CD14-positive monocyte (primary cell): ENCODE measurements at regions not wholly inside any gene's neighbourhood (a gene's known extent, or its start where the extent isn't known, plus 50 kb on each side); places are given as distances from the start of the nearest gene placed in this dataset.

Experiments
- DNase-seq, 3 donors: peaks; one replicate each; pipeline ENCODE4 v3.0.0-alpha.2; 2011 to 2022
- H2AFZ ChIP-seq: 2 replicates; pipeline ENCODE4 v1.6.0; 2012; ENCODE audit warnings: mild to moderate bottlenecking, low read depth, low read length, inconsistent platforms; ENCODE audit not compliant: insufficient read depth, poor library complexity, severe bottlenecking
- H3K27ac ChIP-seq, 2 donors: 1 replicate in 1 of 2; 2 replicates in 1 of 2; pipeline ENCODE4 v1.5.1; 2012 to 2013; ENCODE audit warnings: low read length in 2 of 2, control low read depth in 1 of 2, inconsistent platforms in 1 of 2, low read depth in 1 of 2, mild to moderate bottlenecking in 1 of 2
- H3K27me3 ChIP-seq, 2 donors: one replicate each; pipeline versions ENCODE4 v1.6.0 to v1.6.1; 2011 to 2013; ENCODE audit warnings: low read length in 2 of 2; ENCODE audit not compliant: control insufficient read depth in 2 of 2, insufficient read depth in 2 of 2
- H3K36me3 ChIP-seq, 2 donors: replicated peaks in 1 of 2; 1 replicate in 1 of 2; 2 replicates in 1 of 2; pipeline versions ENCODE4 v1.5.1 to v1.6.1; 2012 to 2013; ENCODE audit warnings: low read length in 2 of 2, control low read depth in 1 of 2, inconsistent platforms in 1 of 2, mild to moderate bottlenecking in 1 of 2; ENCODE audit not compliant: insufficient read depth in 2 of 2, control insufficient read depth in 1 of 2
- H3K4me1 ChIP-seq, 2 donors: 1 replicate in 1 of 2; 2 replicates in 1 of 2; pipeline versions ENCODE4 v1.5.1 to v1.6.1; 2012 to 2013; ENCODE audit warnings: low read length in 2 of 2, control low read depth in 1 of 2, inconsistent platforms in 1 of 2, mild to moderate bottlenecking in 1 of 2, moderate library complexity in 1 of 2; ENCODE audit not compliant: insufficient read depth in 2 of 2, control insufficient read depth in 1 of 2
- H3K4me2 ChIP-seq: replicated peaks from 2 replicates; pipeline ENCODE3; 2012; ENCODE audit warnings: low read length, moderate library complexity, mild to moderate bottlenecking; ENCODE audit not compliant: poor library complexity, severe bottlenecking; ENCODE audit errors: extremely low read depth
- H3K4me3 ChIP-seq, 3 experiments: fragments of 200-600 bp in 1 of 3; sonication (generic) in 1 of 3; replicated peaks in 1 of 3; 1 replicate in 2 of 3; 2 replicates in 1 of 3; pipeline ENCODE4 v1.5.1; 2011 to 2013; ENCODE audit warnings: low read length in 3 of 3, mild to moderate bottlenecking in 3 of 3, control low read depth in 2 of 3, low read depth in 2 of 3, inconsistent platforms in 1 of 3, moderate library complexity in 1 of 3
- H3K79me2 ChIP-seq: 2 replicates; pipeline ENCODE4 v1.6.0; 2012; ENCODE audit warnings: mild to moderate bottlenecking, control low read depth, inconsistent platforms, low read length, moderate library complexity; ENCODE audit not compliant: insufficient read depth
- H3K9ac ChIP-seq: 2 replicates; pipeline ENCODE4 v1.6.0; 2017; ENCODE audit warnings: low read length, mild to moderate bottlenecking; ENCODE audit not compliant: insufficient read depth, poor library complexity, severe bottlenecking
- H3K9me3 ChIP-seq, 2 donors: replicated peaks in 1 of 2; 1 replicate in 1 of 2; 2 replicates in 1 of 2; pipeline versions ENCODE4 v1.5.1 to v1.6.1; 2012 to 2013; ENCODE audit warnings: low read length in 2 of 2, control low read depth in 1 of 2; ENCODE audit not compliant: control insufficient read depth in 1 of 2, insufficient read depth in 1 of 2
- H4K20me1 ChIP-seq: 2 replicates; pipeline ENCODE4 v1.6.0; 2012; ENCODE audit warnings: mild to moderate bottlenecking, low read length, control low read depth, moderate library complexity; ENCODE audit not compliant: insufficient read depth
- H3K27ac Mint-ChIP-seq, 7 donors: one replicate each; pipeline ENCODE4 v1.8.0; 2020; ENCODE audit warnings: mild to moderate bottlenecking in 7 of 7, mixed read lengths in 7 of 7, moderate library complexity in 6 of 7, inconsistent platforms in 2 of 7
- H3K27me3 Mint-ChIP-seq, 3 donors: one replicate each; pipeline ENCODE4 v1.8.0; 2021 to 2022; ENCODE audit warnings: low read depth in 3 of 3, mild to moderate bottlenecking in 3 of 3, mixed read lengths in 3 of 3, moderate library complexity in 3 of 3, inconsistent platforms in 1 of 3
- H3K36me3 Mint-ChIP-seq, 2 donors: one replicate each; pipeline ENCODE4 v1.8.0; 2020; ENCODE audit warnings: mixed read lengths in 2 of 2, inconsistent platforms in 1 of 2, mild to moderate bottlenecking in 1 of 2
- H3K4me1 Mint-ChIP-seq: one replicate; pipeline ENCODE4 v1.8.0; 2020; ENCODE audit warnings: mild to moderate bottlenecking, mixed read lengths
- H3K4me3 Mint-ChIP-seq, 2 donors: one replicate each; pipeline ENCODE4 v1.8.0; 2020; ENCODE audit warnings: mild to moderate bottlenecking in 2 of 2, mixed read lengths in 2 of 2, moderate library complexity in 1 of 2
- H3K9me3 Mint-ChIP-seq, 7 donors: one replicate each; pipeline ENCODE4 v1.8.0; 2020 to 2022; ENCODE audit warnings: mixed read lengths in 7 of 7, mild to moderate bottlenecking in 6 of 7, moderate library complexity in 6 of 7, inconsistent platforms in 2 of 7
- WGBS: methylation state at CpG from one replicate; pipeline ENCODE4 v1.1.5; 2013; ENCODE audit warnings: missing lambda C conversion rate; ENCODE audit not compliant: insufficient coverage; 5-methylcytosine and 5-hydroxymethylcytosine counted together
- intact Hi-C, 2 donors: fragments of 100-400 bp; cut with micrococcal nuclease; formaldehyde crosslinking; loops; one replicate each; pipeline versions ENCODE4 v1.15.0 to v1.15.1; 2023
- TF ChIP-seq, protein P1 (sequence below): fragments of 200-600 bp; IDR thresholded peaks from one replicate; pipeline ENCODE4 v1.8.0; 2022; ENCODE audit warnings: antibody characterized with exemption, mild to moderate bottlenecking

DNA sequence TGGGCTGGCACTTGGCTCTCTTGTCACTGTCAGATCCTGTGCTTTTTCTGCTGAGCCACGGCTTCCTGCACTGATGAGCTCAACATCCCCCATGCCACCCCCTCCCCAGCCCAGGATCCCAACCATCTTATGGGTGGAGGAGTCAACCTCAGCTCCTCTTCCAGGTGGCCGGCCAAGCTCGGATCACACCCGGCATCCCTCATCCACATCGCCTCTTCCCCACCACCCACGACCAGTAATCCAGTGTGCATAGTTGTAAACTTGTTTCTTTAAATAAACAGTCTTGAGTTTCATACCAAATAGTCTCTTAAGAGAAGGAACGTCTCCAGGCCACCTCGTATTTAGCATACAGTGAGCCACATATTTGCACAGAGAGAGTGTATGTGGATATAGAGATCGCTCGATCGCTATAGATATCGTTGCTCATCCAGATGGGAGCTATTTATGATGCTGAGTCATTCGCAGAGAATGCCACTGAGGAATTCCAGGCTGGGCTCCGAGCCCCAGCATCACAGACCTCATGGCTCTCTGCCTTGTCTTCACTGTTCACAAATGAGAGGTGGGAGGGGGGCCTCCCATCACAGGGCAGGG is 61.8 kb upstream of the CPLX2 start:
- Histone ChIP-seq H2AFZ (no peak overlapping the region), H3K27ac (no peak overlapping the region), H4K20me1 (no peaks in the 10 kb centered on the region), H3K79me2 (no peaks in the 10 kb centered on the region), H3K9me3 (no peaks in the 10 kb centered on the region), H3K27me3 (no peaks in the 10 kb centered on the region), H3K9ac (no peak overlapping the region), H3K36me3 (no peaks in the 10 kb centered on the region), H3K4me2 (no peak overlapping the region), H3K4me1 (no peaks in the 10 kb centered on the region), H3K4me3 (no peak overlapping the region)
- Mint-ChIP-seq H3K4me1 (no peaks in the 10 kb centered on the region), H3K27ac (no peak overlapping the region), H3K4me3 (no peak overlapping the region), H3K9me3 (no peaks in the 10 kb centered on the region), H3K36me3 (no peaks in the 10 kb centered on the region), H3K27me3 (peaks cover 6 to 14% (median 7%) of the 10 kb centered on the region in 3 donors)
- no peak for DNase-seq
- WGBS, result 86% methylated on average over 7 of the region's 14 CpGs
- TF ChIP-seq, protein P1, sequence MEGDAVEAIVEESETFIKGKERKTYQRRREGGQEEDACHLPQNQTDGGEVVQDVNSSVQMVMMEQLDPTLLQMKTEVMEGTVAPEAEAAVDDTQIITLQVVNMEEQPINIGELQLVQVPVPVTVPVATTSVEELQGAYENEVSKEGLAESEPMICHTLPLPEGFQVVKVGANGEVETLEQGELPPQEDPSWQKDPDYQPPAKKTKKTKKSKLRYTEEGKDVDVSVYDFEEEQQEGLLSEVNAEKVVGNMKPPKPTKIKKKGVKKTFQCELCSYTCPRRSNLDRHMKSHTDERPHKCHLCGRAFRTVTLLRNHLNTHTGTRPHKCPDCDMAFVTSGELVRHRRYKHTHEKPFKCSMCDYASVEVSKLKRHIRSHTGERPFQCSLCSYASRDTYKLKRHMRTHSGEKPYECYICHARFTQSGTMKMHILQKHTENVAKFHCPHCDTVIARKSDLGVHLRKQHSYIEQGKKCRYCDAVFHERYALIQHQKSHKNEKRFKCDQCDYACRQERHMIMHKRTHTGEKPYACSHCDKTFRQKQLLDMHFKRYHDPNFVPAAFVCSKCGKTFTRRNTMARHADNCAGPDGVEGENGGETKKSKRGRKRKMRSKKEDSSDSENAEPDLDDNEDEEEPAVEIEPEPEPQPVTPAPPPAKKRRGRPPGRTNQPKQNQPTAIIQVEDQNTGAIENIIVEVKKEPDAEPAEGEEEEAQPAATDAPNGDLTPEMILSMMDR, result no peak
- intact Hi-C loops, result no loop called here

DNA sequence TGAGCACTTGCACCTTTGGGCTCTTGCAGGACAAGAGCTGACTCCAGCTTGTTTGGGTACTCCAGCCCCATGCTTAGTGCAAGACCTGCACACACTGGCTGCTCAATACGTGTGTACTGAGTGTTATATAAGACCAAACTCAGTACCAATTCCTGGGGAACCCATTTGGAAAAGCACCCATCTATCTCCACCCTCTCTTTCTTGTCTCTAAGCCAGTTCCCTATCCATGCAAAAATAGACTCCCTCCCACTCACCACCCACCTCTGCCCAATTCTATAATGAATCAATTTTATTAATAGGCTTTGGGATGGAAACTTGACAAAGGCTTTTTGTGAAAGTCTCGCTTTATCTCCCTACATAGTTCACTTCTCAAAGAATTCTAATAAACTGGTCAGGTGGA is 60.9 kb upstream of the CPLX2 start:
- Mint-ChIP-seq H3K36me3 (no peaks in the 10 kb centered on the region), H3K4me3 (no peak overlapping the region)

More for the DNA sequence above, 60.9 kb upstream of the CPLX2 start:
- no peak overlapping the region for H3K27ac Mint-ChIP-seq
- 80% methylated on average over 1 of the region's 2 CpGs for WGBS
- no peaks in the 10 kb centered on the region for H3K9me3 Mint-ChIP-seq
- Histone ChIP-seq H3K4me3 (no peak overlapping the region), H4K20me1 (no peaks in the 10 kb centered on the region), H3K27me3 (no peaks in the 10 kb centered on the region), H3K9me3 (no peaks in the 10 kb centered on the region), H3K36me3 (no peaks in the 10 kb centered on the region), H3K79me2 (no peaks in the 10 kb centered on the region), H3K4me1 (no peaks in the 10 kb centered on the region), H3K27ac (no peak overlapping the region), H3K4me2 (no peak overlapping the region), H3K9ac (no peak overlapping the region), H2AFZ (no peak overlapping the region)
- H3K4me1 Mint-ChIP-seq, result no peaks in the 10 kb centered on the region
- DNase-seq, result no peak
- peaks cover 6 to 15% (median 7%) of the 10 kb centered on the region in 3 donors for H3K27me3 Mint-ChIP-seq
- TF ChIP-seq, protein P1, result no peak
- intact Hi-C loops, result no loop called here
